K562 (cell line): ENCODE measurements at regions not wholly inside any gene's neighbourhood (a gene's known extent, or its start where the extent isn't known, plus 50 kb on each side); places are given as distances from the start of the nearest gene placed in this dataset.

Source experiments
- ARNT ChIP-seq, 2 experiments: fragments of 450-650 bp; IDR thresholded peaks; 2 replicates each; pipeline ENCODE4 v1.6.1; 2016; ENCODE audit warnings: mild to moderate bottlenecking in 1 of 2
- BCOR ChIP-seq: fragments of 450-650 bp; IDR thresholded peaks from 2 replicates; pipeline ENCODE4 v1.6.1; 2016
- CREM ChIP-seq: IDR thresholded peaks from 2 replicates; pipeline ENCODE4 v1.6.1; 2014; ENCODE audit warnings: antibody characterized with exemption, low read depth
- ESRRA ChIP-seq: fragments of 450-650 bp; IDR thresholded peaks from 2 replicates; pipeline ENCODE4 v1.6.1; 2014; ENCODE audit warnings: low read depth, mild to moderate bottlenecking, moderate library complexity, borderline replicate concordance
- ESRRB ChIP-seq: fragments of 250-450 bp; sonication (Bioruptor Pico); IDR thresholded peaks from 2 replicates; pipeline ENCODE4 v1.5.0; 2020; ENCODE audit warnings: mild to moderate bottlenecking, moderate library complexity, borderline replicate concordance
- EZH2 ChIP-seq: IDR thresholded peaks from 2 replicates; pipeline ENCODE4 v1.6.1; 2012; ENCODE audit warnings: low read depth, mild to moderate bottlenecking, inconsistent platforms, low read length, borderline replicate concordance
- HMG20A ChIP-seq: fragments of 450-650 bp; formaldehyde crosslinking; conservative IDR thresholded peaks from 2 replicates; pipeline ENCODE4 v1.4.0; 2020; ENCODE audit warnings: mild to moderate bottlenecking, mixed read lengths
- KAT7 ChIP-seq: sonication (generic); formaldehyde crosslinking; IDR thresholded peaks from 2 replicates; pipeline ENCODE4 v1.8.0; 2022; ENCODE audit warnings: missing genetic modification reagents, mild to moderate bottlenecking, borderline replicate concordance
- KDM4B ChIP-seq, 2 experiments: fragments of 450-650 bp in 1 of 2; sonication (generic) in 1 of 2; IDR thresholded peaks; 2 replicates each; pipeline ENCODE4 v1.6.1; 2016 to 2017; ENCODE audit warnings: borderline replicate concordance in 2 of 2, antibody characterized with exemption in 1 of 2, low read depth in 1 of 2, mild to moderate bottlenecking in 1 of 2
- LCOR ChIP-seq: sonication (generic); formaldehyde crosslinking; IDR thresholded peaks from 2 replicates; pipeline ENCODE4 v1.8.0; 2022; ENCODE audit warnings: mild to moderate bottlenecking, missing genetic modification reagents
- MAZ ChIP-seq, 2 experiments: fragments of 450-650 bp in 1 of 2; sonication (generic) in 1 of 2; formaldehyde crosslinking; IDR thresholded peaks in 1 of 2; conservative IDR thresholded peaks in 1 of 2; 2 replicates each; pipeline versions ENCODE4 v1.4.0 to v1.5.0; 2020; ENCODE audit warnings: mild to moderate bottlenecking in 1 of 2, missing genetic modification reagents in 1 of 2
- PML ChIP-seq: IDR thresholded peaks from 2 replicates; pipeline ENCODE4 v1.6.1; 2012; ENCODE audit warnings: low read length, inconsistent platforms
- POU5F1 ChIP-seq: fragments of 150-350 bp; IDR thresholded peaks from 2 replicates; pipeline ENCODE4 v1.6.1; 2014; ENCODE audit warnings: borderline replicate concordance, low read length, low read depth, mild to moderate bottlenecking; ENCODE audit not compliant: partially characterized antibody
- PTTG1 ChIP-seq: fragments of 450-650 bp; IDR thresholded peaks from 2 replicates; pipeline ENCODE4 v1.6.1; 2016; ENCODE audit warnings: low read depth, mild to moderate bottlenecking, missing genetic modification characterization, missing compliant biosample characterization
- RCOR1 ChIP-seq, 2 experiments: IDR thresholded peaks; 2 replicates each; pipeline ENCODE4 v1.6.1; 2012; ENCODE audit warnings: low read depth in 2 of 2, low read length in 2 of 2, borderline replicate concordance in 1 of 2, improper control_type of control experiment in 1 of 2
- SAFB ChIP-seq: fragments of 200-400 bp; formaldehyde crosslinking; IDR thresholded peaks from 2 replicates; pipeline ENCODE4 v1.6.1; 2017; ENCODE audit warnings: low read depth, low read length, borderline replicate concordance
- SMARCA4 ChIP-seq: fragments of 450-650 bp; IDR thresholded peaks from 2 replicates; pipeline ENCODE4 v1.6.1; 2016
- SREBF1 ChIP-seq: fragments of 150-350 bp; IDR thresholded peaks from 2 replicates; pipeline ENCODE4 v1.6.1; 2014; ENCODE audit warnings: antibody characterized with exemption, low read depth, low read length, borderline replicate concordance
- TARDBP ChIP-seq: fragments of 450-650 bp; IDR thresholded peaks from 2 replicates; pipeline ENCODE4 v1.6.1; 2016
- TF ChIP-seq, protein P1 (sequence below): fragments of 450-650 bp; formaldehyde crosslinking; IDR thresholded peaks from 2 replicates; pipeline ENCODE4 v1.4.0; 2020; ENCODE audit warnings: mild to moderate bottlenecking, moderate library complexity
- TF ChIP-seq, protein P2 (sequence below): fragments of 450-650 bp; formaldehyde crosslinking; IDR thresholded peaks from 2 replicates; pipeline ENCODE4 v1.4.0; 2020; ENCODE audit warnings: mild to moderate bottlenecking, moderate library complexity
- TF ChIP-seq, protein P3 (sequence below): sonication (generic); formaldehyde crosslinking; IDR thresholded peaks from 2 replicates; pipeline ENCODE4 v1.8.0; 2022; ENCODE audit warnings: mild to moderate bottlenecking, missing genetic modification reagents
- TF ChIP-seq, protein P4 (sequence below): fragments of 450-650 bp; formaldehyde crosslinking; conservative IDR thresholded peaks from 2 replicates; pipeline ENCODE4 v1.4.0; 2022; ENCODE audit warnings: mild to moderate bottlenecking, missing genetic modification characterization
- TF ChIP-seq, protein P5 (sequence below): fragments of 250-450 bp; sonication (Bioruptor Pico); IDR thresholded peaks from 2 replicates; pipeline ENCODE4 v1.8.0; 2021; ENCODE audit warnings: moderate library complexity, mild to moderate bottlenecking, inconsistent platforms

DNA sequence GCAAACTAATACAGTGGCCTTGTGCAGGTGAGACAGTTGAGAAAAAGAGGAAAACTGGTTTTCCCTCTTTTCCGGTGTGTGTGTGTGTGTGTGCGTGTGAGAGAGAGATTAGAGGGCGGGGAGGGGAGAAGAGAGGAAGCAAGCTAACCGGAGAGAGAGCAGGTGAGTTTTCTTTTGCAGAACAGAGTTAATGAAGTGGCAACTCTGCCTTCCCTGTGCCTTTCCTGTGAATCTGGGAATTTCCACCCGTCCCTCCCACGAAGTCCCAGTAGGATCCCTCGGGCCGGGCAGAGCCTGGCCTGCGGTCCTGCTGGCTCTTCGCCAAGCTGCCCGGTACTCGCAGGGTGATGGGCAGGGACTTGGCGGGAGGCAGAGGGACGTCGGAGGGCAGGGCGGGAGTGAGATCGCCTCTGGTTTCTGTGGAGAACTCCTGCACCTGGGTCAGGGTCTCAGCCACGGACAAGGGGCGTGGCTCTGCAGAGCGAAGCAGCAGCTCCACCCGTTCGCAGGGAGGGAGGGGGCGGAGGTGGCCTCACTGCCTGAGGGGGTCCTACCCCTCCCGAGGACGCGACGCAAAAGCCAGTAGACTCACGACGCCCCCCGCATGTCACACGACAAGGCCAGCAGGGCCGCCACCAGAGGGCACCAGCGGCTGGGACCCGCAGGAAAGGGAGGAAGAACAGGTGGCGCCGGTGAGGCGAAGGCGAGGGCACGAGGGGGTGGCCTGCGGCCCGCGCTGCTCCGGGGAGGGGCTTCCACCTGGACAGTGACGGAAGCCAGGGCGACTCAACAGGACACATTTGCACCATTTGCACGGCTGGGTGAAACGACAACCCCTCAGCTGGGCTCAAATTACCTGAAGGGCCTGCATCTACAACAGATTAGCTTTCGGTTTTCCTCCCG, 51.2 kb upstream of the RNF182 start (continued):
- TF ChIP-seq, protein P1, sequence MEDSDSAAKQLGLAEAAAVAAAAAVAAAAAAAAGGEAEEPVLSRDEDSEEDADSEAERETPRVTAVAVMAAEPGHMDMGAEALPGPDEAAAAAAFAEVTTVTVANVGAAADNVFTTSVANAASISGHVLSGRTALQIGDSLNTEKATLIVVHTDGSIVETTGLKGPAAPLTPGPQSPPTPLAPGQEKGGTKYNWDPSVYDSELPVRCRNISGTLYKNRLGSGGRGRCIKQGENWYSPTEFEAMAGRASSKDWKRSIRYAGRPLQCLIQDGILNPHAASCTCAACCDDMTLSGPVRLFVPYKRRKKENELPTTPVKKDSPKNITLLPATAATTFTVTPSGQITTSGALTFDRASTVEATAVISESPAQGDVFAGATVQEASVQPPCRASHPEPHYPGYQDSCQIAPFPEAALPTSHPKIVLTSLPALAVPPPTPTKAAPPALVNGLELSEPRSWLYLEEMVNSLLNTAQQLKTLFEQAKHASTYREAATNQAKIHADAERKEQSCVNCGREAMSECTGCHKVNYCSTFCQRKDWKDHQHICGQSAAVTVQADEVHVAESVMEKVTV (CRISPR knock-in tag): no peak
- peak; percentile 85 to 97 for TF ChIP-seq MAZ (CRISPR knock-in tag; conservative IDR thresholded peaks at IDR 0.05 in 1 of 2, IDR thresholded peaks at IDR 0.05 in 1 of 2)
- TF ChIP-seq BCOR: peak; percentile 56
- TF ChIP-seq KDM4B (IDR thresholded peaks at IDR 0.05; ENCODE audit: borderline replicate concordance in 2 of 2, low read depth in 1 of 2): peak in 1 of 2 experiments; percentile 91; a peak in 2 of 4 replicates
- TF ChIP-seq, protein P2, sequence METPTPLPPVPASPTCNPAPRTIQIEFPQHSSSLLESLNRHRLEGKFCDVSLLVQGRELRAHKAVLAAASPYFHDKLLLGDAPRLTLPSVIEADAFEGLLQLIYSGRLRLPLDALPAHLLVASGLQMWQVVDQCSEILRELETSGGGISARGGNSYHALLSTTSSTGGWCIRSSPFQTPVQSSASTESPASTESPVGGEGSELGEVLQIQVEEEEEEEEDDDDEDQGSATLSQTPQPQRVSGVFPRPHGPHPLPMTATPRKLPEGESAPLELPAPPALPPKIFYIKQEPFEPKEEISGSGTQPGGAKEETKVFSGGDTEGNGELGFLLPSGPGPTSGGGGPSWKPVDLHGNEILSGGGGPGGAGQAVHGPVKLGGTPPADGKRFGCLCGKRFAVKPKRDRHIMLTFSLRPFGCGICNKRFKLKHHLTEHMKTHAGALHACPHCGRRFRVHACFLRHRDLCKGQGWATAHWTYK (CRISPR knock-in tag): peak; percentile 42; the same call in 1 of the 2 replicates
- TF ChIP-seq SAFB: no peak
- TF ChIP-seq PML: no peak
- no peak for TF ChIP-seq SMARCA4
- TF ChIP-seq CREM: peak; percentile 74
- 0 out of 2 replicates have a peak, but pooled peaks have one; percentile 51 for TF ChIP-seq ESRRA
- TF ChIP-seq, protein P3, sequence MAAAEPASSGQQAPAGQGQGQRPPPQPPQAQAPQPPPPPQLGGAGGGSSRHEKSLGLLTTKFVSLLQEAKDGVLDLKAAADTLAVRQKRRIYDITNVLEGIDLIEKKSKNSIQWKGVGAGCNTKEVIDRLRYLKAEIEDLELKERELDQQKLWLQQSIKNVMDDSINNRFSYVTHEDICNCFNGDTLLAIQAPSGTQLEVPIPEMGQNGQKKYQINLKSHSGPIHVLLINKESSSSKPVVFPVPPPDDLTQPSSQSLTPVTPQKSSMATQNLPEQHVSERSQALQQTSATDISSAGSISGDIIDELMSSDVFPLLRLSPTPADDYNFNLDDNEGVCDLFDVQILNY (CRISPR knock-in tag): peak; percentile 96
- TF ChIP-seq, protein P4, sequence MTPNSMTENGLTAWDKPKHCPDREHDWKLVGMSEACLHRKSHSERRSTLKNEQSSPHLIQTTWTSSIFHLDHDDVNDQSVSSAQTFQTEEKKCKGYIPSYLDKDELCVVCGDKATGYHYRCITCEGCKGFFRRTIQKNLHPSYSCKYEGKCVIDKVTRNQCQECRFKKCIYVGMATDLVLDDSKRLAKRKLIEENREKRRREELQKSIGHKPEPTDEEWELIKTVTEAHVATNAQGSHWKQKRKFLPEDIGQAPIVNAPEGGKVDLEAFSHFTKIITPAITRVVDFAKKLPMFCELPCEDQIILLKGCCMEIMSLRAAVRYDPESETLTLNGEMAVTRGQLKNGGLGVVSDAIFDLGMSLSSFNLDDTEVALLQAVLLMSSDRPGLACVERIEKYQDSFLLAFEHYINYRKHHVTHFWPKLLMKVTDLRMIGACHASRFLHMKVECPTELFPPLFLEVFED: no peak
- no peak for TF ChIP-seq SREBF1
- TF ChIP-seq RCOR1 (IDR thresholded peaks at IDR 0.05; ENCODE audit: borderline replicate concordance in 1 of 2, low read depth in 2 of 2, low read length in 2 of 2): peak; percentile 40 to 48; a peak in 1 of 4 replicates
- no peak for TF ChIP-seq PTTG1 (tag)
- TF ChIP-seq ARNT (IDR thresholded peaks at IDR 0.05): no peak
- TF ChIP-seq KAT7: peak; percentile 95
- TF ChIP-seq HMG20A (CRISPR knock-in tag): no peak
- TF ChIP-seq, protein P5, sequence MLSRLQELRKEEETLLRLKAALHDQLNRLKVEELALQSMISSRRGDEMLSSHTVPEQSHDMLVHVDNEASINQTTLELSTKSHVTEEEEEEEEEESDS (CRISPR knock-in tag): no peak
- TF ChIP-seq ESRRB (CRISPR knock-in tag): no peak
- no peak for TF ChIP-seq TARDBP
- no peak for TF ChIP-seq POU5F1
- peak; percentile 98 for TF ChIP-seq LCOR (CRISPR knock-in tag)
- no peak for TF ChIP-seq EZH2
